ENCODE measurements at regions not wholly inside any gene's neighbourhood (a gene's known extent, or its start where the extent isn't known, plus 50 kb on each side); places are given as distances from the start of the nearest gene placed in this dataset.

DNA sequence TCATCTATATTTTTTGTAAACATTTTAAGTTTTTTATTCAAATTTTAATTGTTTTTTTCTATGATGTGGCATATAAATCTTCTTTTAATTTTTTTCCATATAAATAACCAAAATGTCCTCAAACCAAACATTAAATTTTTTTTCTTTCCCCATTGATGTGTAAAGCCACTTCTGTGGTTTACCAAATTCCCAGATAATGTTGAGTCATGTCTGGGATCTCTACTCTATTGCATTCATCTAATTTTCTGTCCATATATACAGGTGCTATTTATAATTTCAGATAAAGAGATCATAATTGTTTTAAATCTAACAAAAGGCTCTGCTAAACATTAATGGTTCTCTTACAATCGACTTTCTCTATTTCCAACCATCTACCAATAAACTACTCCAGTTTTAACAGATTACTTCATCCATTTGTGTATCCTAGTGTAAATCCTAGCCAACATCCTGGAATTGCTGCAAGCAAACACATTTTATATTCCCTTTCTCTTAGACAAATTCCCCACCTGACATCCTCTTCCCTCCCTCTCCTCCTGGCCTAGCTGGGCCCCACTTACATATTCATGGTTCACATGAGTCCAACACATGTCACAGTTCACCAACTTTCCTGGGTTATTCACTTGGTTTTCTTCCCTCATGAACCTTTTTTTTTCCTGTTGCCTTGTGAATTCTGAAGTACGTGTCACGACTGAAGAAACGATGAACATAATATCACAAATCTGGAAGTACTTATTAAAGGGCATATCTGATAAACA, 368.0 kb upstream of the AGTR1 start:
- no peaks in the 10 kb centered on the region for H3K27me3 ChIP-seq (ENCODE audit: control insufficient read depth in 5 of 5, insufficient read depth in 4 of 5, low read length in 5 of 5)
- no peaks in the 10 kb centered on the region for H3K9me3 ChIP-seq (ENCODE audit: control insufficient read depth in 5 of 5, low read length in 5 of 5)
- no peaks in the 10 kb centered on the region for H3K36me3 ChIP-seq (ENCODE audit: control insufficient read depth in 5 of 5, insufficient read depth in 5 of 5, low read length in 5 of 5)
- H3K27ac ChIP-seq (ENCODE audit: low read depth, low read length), result no peak overlapping the region
- H3K4me3 ChIP-seq (ENCODE audit: low read depth in 1 of 5, low read length in 5 of 5), result no peak overlapping the region
- H3K4me1 ChIP-seq (ENCODE audit: control insufficient read depth in 5 of 5, insufficient read depth in 5 of 5, low read length in 5 of 5), result no peaks in the 10 kb centered on the region
- no peak overlapping the region for H3K9ac ChIP-seq (ENCODE audit: low read length in 5 of 5)

DNA sequence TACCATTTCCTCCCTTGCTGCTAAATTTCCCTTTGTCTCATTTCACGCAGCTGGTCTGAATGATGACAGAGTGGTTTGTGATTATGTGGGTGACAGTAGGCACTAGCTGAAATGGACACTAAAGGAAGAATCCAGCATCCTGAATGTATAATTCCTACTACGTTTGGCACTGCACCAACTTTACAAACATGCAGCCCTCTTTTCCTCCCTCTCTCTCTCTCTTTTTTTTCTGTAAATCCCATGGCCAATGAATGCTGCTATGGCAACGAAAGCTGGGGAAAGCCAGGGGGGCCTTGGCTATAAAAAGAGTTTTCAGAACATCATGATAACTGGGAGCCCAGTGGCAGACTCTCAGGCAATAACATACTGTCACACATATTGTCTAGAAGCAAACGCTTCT, 367.2 kb upstream of the AGTR1 start:
- no peak overlapping the region for H3K4me3 ChIP-seq (ENCODE audit: low read depth in 1 of 5, low read length in 5 of 5)
- H3K9ac ChIP-seq (ENCODE audit: low read length in 5 of 5), result no peak overlapping the region
- H3K27ac ChIP-seq (ENCODE audit: low read depth, low read length), result no peak overlapping the region
- no peaks in the 10 kb centered on the region for H3K4me1 ChIP-seq (ENCODE audit: control insufficient read depth in 5 of 5, insufficient read depth in 5 of 5, low read length in 5 of 5)
- H3K9me3 ChIP-seq (ENCODE audit: control insufficient read depth in 5 of 5, low read length in 5 of 5), result no peaks in the 10 kb centered on the region
- H3K36me3 ChIP-seq (ENCODE audit: control insufficient read depth in 5 of 5, insufficient read depth in 5 of 5, low read length in 5 of 5), result no peaks in the 10 kb centered on the region
- no peaks in the 10 kb centered on the region for H3K27me3 ChIP-seq (ENCODE audit: control insufficient read depth in 5 of 5, insufficient read depth in 4 of 5, low read length in 5 of 5)

DNA sequence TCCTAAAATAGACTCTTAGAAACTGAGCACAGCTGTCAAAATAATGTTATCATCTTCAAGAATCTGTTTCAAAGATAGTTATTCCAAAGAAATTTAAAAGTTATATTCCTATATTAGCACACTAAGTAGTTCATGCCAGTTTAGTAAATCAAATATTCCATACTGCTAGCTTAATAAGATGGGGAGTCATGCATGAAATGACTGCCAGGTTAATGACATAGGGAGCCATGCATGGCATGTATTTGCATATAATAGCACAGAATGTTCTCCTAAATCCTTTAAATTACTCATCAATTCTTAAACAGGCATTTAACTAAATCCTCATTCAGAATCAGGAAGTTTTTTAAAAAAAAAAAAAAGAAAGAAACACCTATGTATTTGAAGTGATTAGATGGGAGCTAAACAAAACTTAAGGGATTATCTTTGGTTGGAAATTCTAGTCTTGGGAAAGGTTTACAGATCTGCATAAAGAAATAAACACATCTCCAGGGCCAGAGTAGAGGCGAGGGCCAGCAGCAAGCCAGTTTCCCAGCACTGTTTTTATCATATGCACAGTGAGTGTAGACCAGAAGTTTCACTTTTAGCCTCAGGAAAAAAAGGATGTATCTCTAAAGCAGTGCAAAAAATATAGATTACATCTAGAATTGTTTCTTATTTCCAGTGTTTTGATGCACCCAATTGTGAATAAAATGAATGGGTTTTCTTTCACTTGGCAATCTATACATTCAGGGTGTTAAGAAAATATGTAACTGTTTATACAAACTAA, 366.4 kb upstream of the AGTR1 start:
- Histone ChIP-seq H3K9me3 (ENCODE audit: control insufficient read depth in 5 of 5, low read length in 5 of 5) (no peaks in the 10 kb centered on the region), H3K36me3 (ENCODE audit: control insufficient read depth in 5 of 5, insufficient read depth in 5 of 5, low read length in 5 of 5) (no peaks in the 10 kb centered on the region), H3K27ac (ENCODE audit: low read depth, low read length) (no peak overlapping the region), H3K9ac (ENCODE audit: low read length in 5 of 5) (no peak overlapping the region), H3K4me1 (ENCODE audit: control insufficient read depth in 5 of 5, insufficient read depth in 5 of 5, low read length in 5 of 5) (no peaks in the 10 kb centered on the region), H3K4me3 (ENCODE audit: low read depth in 1 of 5, low read length in 5 of 5) (no peak overlapping the region), H3K27me3 (ENCODE audit: control insufficient read depth in 5 of 5, insufficient read depth in 4 of 5, low read length in 5 of 5) (no peaks in the 10 kb centered on the region)

DNA sequence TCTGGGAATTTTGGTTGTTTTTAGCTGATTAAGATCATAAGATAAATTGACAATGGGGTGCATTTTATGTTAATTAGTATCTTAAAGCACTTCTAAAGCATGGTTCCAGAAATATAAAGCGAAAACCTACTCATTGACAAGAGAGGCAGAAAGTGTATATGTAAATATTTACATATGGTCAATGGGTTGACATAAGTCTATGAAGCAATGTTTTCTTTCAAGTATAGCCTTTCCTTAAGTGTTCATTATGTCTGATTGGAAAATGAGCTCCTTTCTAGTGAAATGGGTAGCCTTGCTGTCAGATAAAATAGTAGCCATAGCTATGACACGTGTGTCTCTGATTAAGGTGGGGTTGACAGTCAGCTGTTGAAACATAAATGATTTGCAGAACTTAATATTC, 365.2 kb upstream of the AGTR1 start:
- H3K9me3 ChIP-seq (ENCODE audit: control insufficient read depth in 5 of 5, low read length in 5 of 5), result no peaks in the 10 kb centered on the region
- H3K4me1 ChIP-seq (ENCODE audit: control insufficient read depth in 5 of 5, insufficient read depth in 5 of 5, low read length in 5 of 5), result no peaks in the 10 kb centered on the region
- H3K36me3 ChIP-seq (ENCODE audit: control insufficient read depth in 5 of 5, insufficient read depth in 5 of 5, low read length in 5 of 5), result no peaks in the 10 kb centered on the region
- H3K27me3 ChIP-seq (ENCODE audit: control insufficient read depth in 5 of 5, insufficient read depth in 4 of 5, low read length in 5 of 5), result no peaks in the 10 kb centered on the region
- H3K27ac ChIP-seq (ENCODE audit: low read depth, low read length), result no peak overlapping the region
- no peak overlapping the region for H3K4me3 ChIP-seq (ENCODE audit: low read depth in 1 of 5, low read length in 5 of 5)
- H3K9ac ChIP-seq (ENCODE audit: low read length in 5 of 5), result no peak overlapping the region

DNA sequence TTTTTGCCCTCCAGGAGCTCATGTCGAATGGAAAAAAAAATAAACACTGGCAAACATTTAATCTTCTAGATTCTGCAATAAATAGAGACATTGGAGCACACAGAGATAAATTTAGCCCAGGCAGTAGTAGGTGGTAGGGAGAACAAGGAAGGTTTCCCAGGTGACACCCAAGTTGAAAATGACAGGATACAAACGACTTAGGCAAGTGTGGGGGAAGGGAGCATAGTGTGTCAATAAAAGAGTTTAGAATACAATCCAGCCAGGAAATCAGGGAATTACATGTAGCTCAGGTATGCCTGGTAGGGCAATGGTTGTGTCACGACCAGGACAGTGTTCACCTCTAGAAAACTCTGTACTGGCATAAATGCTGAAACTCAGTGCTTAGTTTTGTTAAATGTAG, 364.6 kb upstream of the AGTR1 start:
- H3K9me3 ChIP-seq (ENCODE audit: control insufficient read depth in 5 of 5, low read length in 5 of 5), result no peaks in the 10 kb centered on the region
- no peaks in the 10 kb centered on the region for H3K27me3 ChIP-seq (ENCODE audit: control insufficient read depth in 5 of 5, insufficient read depth in 4 of 5, low read length in 5 of 5)
- no peaks in the 10 kb centered on the region for H3K4me1 ChIP-seq (ENCODE audit: control insufficient read depth in 5 of 5, insufficient read depth in 5 of 5, low read length in 5 of 5)
- no peak overlapping the region for H3K4me3 ChIP-seq (ENCODE audit: low read depth in 1 of 5, low read length in 5 of 5)
- no peak overlapping the region for H3K27ac ChIP-seq (ENCODE audit: low read depth, low read length)
- H3K9ac ChIP-seq (ENCODE audit: low read length in 5 of 5), result no peak overlapping the region
- no peaks in the 10 kb centered on the region for H3K36me3 ChIP-seq (ENCODE audit: control insufficient read depth in 5 of 5, insufficient read depth in 5 of 5, low read length in 5 of 5)

DNA sequence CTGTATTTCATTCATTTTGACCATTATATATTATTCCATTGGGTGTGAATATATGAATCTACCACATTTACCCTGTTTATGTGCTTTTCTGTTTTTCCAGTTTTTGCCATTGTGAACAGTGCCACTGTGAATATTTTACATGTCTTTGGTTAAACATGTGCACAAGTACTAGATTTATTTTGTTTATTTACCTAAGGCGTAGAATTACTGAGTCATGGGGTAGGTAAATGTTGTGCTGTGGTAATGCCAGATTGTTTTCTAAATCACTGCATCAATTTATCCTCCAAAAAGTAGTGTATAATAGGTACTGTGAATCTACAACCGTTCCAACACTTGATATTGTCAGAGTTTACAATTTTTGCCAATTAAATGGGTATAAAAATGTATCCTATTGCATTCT, 362.1 kb upstream of the AGTR1 start:
- Histone ChIP-seq H3K36me3 (ENCODE audit: control insufficient read depth in 5 of 5, insufficient read depth in 5 of 5, low read length in 5 of 5) (no peaks in the 10 kb centered on the region), H3K27ac (ENCODE audit: low read depth, low read length) (no peak overlapping the region), H3K4me1 (ENCODE audit: control insufficient read depth in 5 of 5, insufficient read depth in 5 of 5, low read length in 5 of 5) (no peaks in the 10 kb centered on the region), H3K27me3 (ENCODE audit: control insufficient read depth in 5 of 5, insufficient read depth in 4 of 5, low read length in 5 of 5) (no peaks in the 10 kb centered on the region), H3K9me3 (ENCODE audit: control insufficient read depth in 5 of 5, low read length in 5 of 5) (no peaks in the 10 kb centered on the region), H3K4me3 (ENCODE audit: low read depth in 1 of 5, low read length in 5 of 5) (no peak overlapping the region), H3K9ac (ENCODE audit: low read length in 5 of 5) (no peak overlapping the region)

DNA sequence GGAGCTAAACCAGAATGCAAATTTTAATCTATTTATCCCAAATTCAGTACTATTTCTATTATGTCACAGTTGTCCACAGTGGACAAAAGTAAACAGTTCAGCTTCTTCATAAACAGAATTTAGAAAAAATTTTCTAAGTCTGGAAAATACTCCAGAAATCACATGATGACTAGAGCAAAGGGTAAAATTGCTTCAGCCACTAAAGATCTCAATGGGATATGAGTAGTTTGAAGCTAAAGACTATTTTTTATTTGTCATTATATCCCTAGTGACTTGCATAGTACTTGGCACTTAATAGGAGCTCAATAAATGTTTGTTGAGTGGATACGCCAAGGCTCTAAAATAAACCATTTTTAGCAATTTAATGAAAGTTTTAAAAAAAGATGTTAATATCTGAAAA, 354.3 kb upstream of the AGTR1 start:
- no peak overlapping the region for H3K4me3 ChIP-seq (ENCODE audit: low read depth in 1 of 5, low read length in 5 of 5)
- peaks cover 0 to 11% (median 3%) of the 10 kb centered on the region in 5 donors for H3K4me1 ChIP-seq (ENCODE audit: control insufficient read depth in 5 of 5, insufficient read depth in 5 of 5, low read length in 5 of 5)
- H3K27ac ChIP-seq (ENCODE audit: low read depth, low read length), result peak overlapping the region; percentile 66
- H3K27me3 ChIP-seq (ENCODE audit: control insufficient read depth in 5 of 5, insufficient read depth in 4 of 5, low read length in 5 of 5), result no peaks in the 10 kb centered on the region
- H3K36me3 ChIP-seq (ENCODE audit: control insufficient read depth in 5 of 5, insufficient read depth in 5 of 5, low read length in 5 of 5), result no peaks in the 10 kb centered on the region
- H3K9me3 ChIP-seq (ENCODE audit: control insufficient read depth in 5 of 5, low read length in 5 of 5), result no peaks in the 10 kb centered on the region
- H3K9ac ChIP-seq (ENCODE audit: low read length in 5 of 5), result no peak overlapping the region

DNA sequence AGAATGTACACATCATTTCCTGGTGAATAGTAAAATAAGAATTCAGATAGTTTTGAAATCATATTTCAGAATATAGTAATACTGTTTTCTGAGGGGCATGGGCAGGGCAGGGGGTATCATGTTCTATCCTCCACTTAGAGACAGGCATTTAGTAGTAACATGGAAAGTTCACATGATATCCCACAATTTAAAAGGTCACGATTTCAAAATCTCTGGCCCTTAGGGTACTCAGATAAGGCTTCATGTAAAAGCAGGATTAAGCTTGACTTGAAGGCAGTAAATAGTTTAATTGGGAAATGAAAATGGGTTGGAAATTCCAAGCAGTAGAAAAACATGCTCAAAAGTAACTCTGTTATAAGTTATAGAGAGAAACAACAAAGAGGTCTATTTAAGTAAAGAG, 353.2 kb upstream of the AGTR1 start:
- Histone ChIP-seq H3K9ac (ENCODE audit: low read length in 5 of 5) (no peak overlapping the region), H3K27ac (ENCODE audit: low read depth, low read length) (no peak overlapping the region), H3K36me3 (ENCODE audit: control insufficient read depth in 5 of 5, insufficient read depth in 5 of 5, low read length in 5 of 5) (no peaks in the 10 kb centered on the region), H3K4me3 (ENCODE audit: low read depth in 1 of 5, low read length in 5 of 5) (no peak overlapping the region), H3K4me1 (ENCODE audit: control insufficient read depth in 5 of 5, insufficient read depth in 5 of 5, low read length in 5 of 5) (peaks cover 0 to 11% (median 3%) of the 10 kb centered on the region in 5 donors), H3K27me3 (ENCODE audit: control insufficient read depth in 5 of 5, insufficient read depth in 4 of 5, low read length in 5 of 5) (no peaks in the 10 kb centered on the region), H3K9me3 (ENCODE audit: control insufficient read depth in 5 of 5, low read length in 5 of 5) (no peaks in the 10 kb centered on the region)

DNA sequence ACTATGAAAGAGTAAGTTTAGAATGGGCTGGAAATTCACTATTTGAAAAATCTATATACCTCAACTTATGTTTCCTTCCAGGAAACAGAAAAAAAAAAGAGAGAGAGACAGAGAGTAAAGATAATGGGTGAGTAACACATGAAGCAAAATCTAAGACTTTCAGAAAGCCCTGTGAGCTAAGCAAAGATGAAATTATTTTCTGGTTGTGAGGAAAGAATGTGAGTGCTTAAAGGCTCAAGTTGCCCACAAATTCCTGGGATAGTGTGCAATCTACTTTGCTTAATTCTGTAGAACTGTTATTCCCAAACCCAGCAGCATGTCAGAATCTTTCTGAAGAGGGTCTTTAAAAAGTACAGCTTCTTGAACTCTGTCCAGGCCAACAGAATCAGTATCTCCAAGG, 337.7 kb upstream of the AGTR1 start:
- H3K9me3 ChIP-seq (ENCODE audit: control insufficient read depth in 5 of 5, low read length in 5 of 5), result no peaks in the 10 kb centered on the region
- H3K27me3 ChIP-seq (ENCODE audit: control insufficient read depth in 5 of 5, insufficient read depth in 4 of 5, low read length in 5 of 5), result no peaks in the 10 kb centered on the region
- no peak overlapping the region for H3K9ac ChIP-seq (ENCODE audit: low read length in 5 of 5)
- H3K27ac ChIP-seq (ENCODE audit: low read depth, low read length), result no peak overlapping the region
- no peak overlapping the region for H3K4me3 ChIP-seq (ENCODE audit: low read depth in 1 of 5, low read length in 5 of 5)
- no peaks in the 10 kb centered on the region for H3K4me1 ChIP-seq (ENCODE audit: control insufficient read depth in 5 of 5, insufficient read depth in 5 of 5, low read length in 5 of 5)
- H3K36me3 ChIP-seq (ENCODE audit: control insufficient read depth in 5 of 5, insufficient read depth in 5 of 5, low read length in 5 of 5), result no peaks in the 10 kb centered on the region

DNA sequence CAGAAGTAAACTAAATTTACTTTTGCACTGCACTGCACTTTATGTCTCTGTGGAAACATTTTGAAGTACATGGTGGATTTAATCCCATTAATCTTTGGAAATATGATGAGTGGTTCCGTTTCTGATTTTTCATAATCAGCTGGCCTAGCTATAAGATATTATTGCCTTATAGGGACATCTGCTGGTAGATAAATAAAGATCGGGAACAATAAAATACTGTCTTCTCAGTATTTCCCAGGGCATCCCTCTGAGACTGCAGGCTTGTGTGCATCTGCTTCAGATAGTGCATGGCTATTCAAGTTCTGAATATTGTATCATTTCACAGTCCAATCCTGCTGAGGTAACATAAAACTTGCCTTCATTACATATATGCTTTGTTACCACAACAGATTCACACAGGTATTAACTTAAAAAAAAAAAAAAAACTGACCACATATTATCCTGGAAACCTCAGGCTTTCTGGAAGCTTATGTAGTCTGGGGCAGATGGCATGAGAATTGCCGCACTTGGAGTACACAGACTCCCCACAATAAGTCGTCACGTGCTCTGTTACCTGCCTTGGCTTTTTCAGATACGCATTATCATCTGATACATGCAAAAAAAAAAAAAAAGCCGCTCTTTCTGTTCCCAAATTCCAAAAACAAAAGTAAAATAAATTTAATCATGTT, 330.8 kb upstream of the AGTR1 start:
- no peaks in the 10 kb centered on the region for H3K27me3 ChIP-seq (ENCODE audit: control insufficient read depth in 5 of 5, insufficient read depth in 4 of 5, low read length in 5 of 5)
- H3K36me3 ChIP-seq (ENCODE audit: control insufficient read depth in 5 of 5, insufficient read depth in 5 of 5, low read length in 5 of 5), result no peaks in the 10 kb centered on the region
- H3K27ac ChIP-seq (ENCODE audit: low read depth, low read length), result no peak overlapping the region
- H3K4me3 ChIP-seq (ENCODE audit: low read depth in 1 of 5, low read length in 5 of 5), result no peak overlapping the region
- H3K9me3 ChIP-seq (ENCODE audit: control insufficient read depth in 5 of 5, low read length in 5 of 5), result no peaks in the 10 kb centered on the region
- no peak overlapping the region for H3K9ac ChIP-seq (ENCODE audit: low read length in 5 of 5)
- no peaks in the 10 kb centered on the region for H3K4me1 ChIP-seq (ENCODE audit: control insufficient read depth in 5 of 5, insufficient read depth in 5 of 5, low read length in 5 of 5)
